Transverse colon (tissue), 4 donors: ENCODE measurements at regions not wholly inside any gene's neighbourhood (a gene's known extent, or its start where the extent isn't known, plus 50 kb on each side); places are given as distances from the start of the nearest gene placed in this dataset.

Experiments used
- DNase-seq: peaks from one replicate; pipeline ENCODE4 v3.0.0-alpha.2; 2019
- H3K27ac ChIP-seq, 4 donors: fragments of 200-600 bp; sonication (generic); 2 replicates each; pipeline ENCODE4 v1.5.1; 2016 to 2018; ENCODE audit warnings: inconsistent platforms in 4 of 4
- H3K27me3 ChIP-seq: fragments of 200-600 bp; sonication (generic); 2 replicates; pipeline ENCODE4 v1.5.1; 2017; ENCODE audit warnings: inconsistent platforms
- H3K36me3 ChIP-seq, 4 donors: fragments of 200-600 bp; sonication (generic); 2 replicates each; pipeline ENCODE4 v1.5.1; 2017 to 2019; ENCODE audit warnings: inconsistent platforms in 4 of 4
- H3K4me1 ChIP-seq, 4 donors: fragments of 200-600 bp; sonication (generic); 2 replicates each; pipeline ENCODE4 v1.5.1; 2017 to 2020; ENCODE audit warnings: inconsistent platforms in 4 of 4
- H3K4me3 ChIP-seq, 4 donors: fragments of 200-600 bp; sonication (generic); 1 replicate in 1 of 4; 2 replicates in 3 of 4; pipeline versions ENCODE4 v1.5.1 to v1.6.1; 2017 to 2019; ENCODE audit warnings: inconsistent platforms in 4 of 4
- H3K9me3 ChIP-seq, 2 donors: fragments of 200-600 bp; sonication (generic); 2 replicates each; pipeline ENCODE4 v1.5.1; 2017 to 2019; ENCODE audit warnings: inconsistent platforms in 2 of 2
- EP300 ChIP-seq: sonication (generic); formaldehyde crosslinking; IDR thresholded peaks from one replicate; pipeline ENCODE4 v1.6.1; 2017; ENCODE audit warnings: antibody characterized with exemption, low read depth
- POLR2A ChIP-seq: fragments of 450-650 bp; IDR thresholded peaks from one replicate; pipeline ENCODE4 v1.6.1; 2016; ENCODE audit warnings: antibody characterized with exemption, mild to moderate bottlenecking, moderate library complexity
- POLR2AphosphoS5 ChIP-seq, 3 donors: sonication (generic); formaldehyde crosslinking; IDR thresholded peaks; one replicate each; pipeline ENCODE4 v1.6.1; 2016; ENCODE audit warnings: antibody characterized with exemption in 3 of 3
- WGBS, 2 donors: methylation state at CpG; one replicate each; pipeline ENCODE4 v1.1.5; 2018; ENCODE audit warnings: low coverage in 1 of 2; 5-methylcytosine and 5-hydroxymethylcytosine counted together
- in situ Hi-C, 4 donors: fragments of 200-750 bp; cut with MboI; loops; one replicate each; pipeline versions ENCODE4 v1.15.0 to v1.15.1; 2017; ENCODE audit warnings: low sequenced_read_pairs in 3 of 4, low pct_ligation_motif_present in 1 of 4, low pct_unique_long_range_greater_than_20kb in 1 of 4
- intact Hi-C: fragments of 100-400 bp; cut with DNase I; formaldehyde crosslinking; loops from one replicate; pipeline ENCODE4 v1.15.1; 2023; ENCODE audit warnings: low total_unique reads
- TF ChIP-seq, protein P1 (sequence below), 5 experiments: fragments of 200-600 bp in 3 of 5; fragments of 450-650 bp in 2 of 5; sonication (generic) in 3 of 5; IDR thresholded peaks; 1 replicate in 2 of 5; 2 replicates in 3 of 5; pipeline ENCODE4 v1.5.1; 2016 to 2017; ENCODE audit warnings: antibody characterized with exemption in 5 of 5, inconsistent platforms in 3 of 5, mild to moderate bottlenecking in 2 of 5, moderate library complexity in 1 of 5

DNA sequence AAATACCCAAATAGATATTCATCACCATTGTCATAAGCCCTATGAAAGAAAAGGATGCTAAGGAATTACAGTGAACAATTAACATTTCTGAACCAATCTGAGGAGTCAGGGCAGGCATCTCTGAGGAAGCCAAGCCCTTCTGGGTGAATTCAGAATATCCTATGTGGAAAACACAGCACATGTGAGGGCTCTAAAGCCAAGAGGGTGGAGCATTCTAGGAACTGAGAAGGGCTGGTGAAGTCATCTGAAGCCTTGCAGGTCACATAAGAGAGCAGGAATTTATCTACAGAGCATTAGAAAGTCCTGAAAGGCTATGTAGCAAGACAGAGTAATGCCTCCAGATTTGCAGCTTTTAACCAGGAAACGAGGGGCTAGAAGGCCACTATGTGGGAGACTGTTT lies 195.7 kb downstream of the SPATA18 start:
- WGBS, 2 donors, result 38% methylated on average over 1 of the region's 1 CpG; no CpG with 5 or more reads in 1 of the 2 donors
- H3K36me3 ChIP-seq, result no peaks in the 10 kb centered on the region
- intact Hi-C loops (no loop called here), in situ Hi-C loops (loop anchor here in 1 of 4 donors (25.0 kb wide), 1 partner anchor 740 kb away; no protein-coding TSS in a partner anchor)
- DNase-seq, result no peak
- no peaks in the 10 kb centered on the region for H3K4me1 ChIP-seq
- TF ChIP-seq POLR2AphosphoS5 (IDR thresholded peaks at IDR 0.05) (no peak), EP300 (no peak), POLR2A (no peak)
- TF ChIP-seq, protein P1, sequence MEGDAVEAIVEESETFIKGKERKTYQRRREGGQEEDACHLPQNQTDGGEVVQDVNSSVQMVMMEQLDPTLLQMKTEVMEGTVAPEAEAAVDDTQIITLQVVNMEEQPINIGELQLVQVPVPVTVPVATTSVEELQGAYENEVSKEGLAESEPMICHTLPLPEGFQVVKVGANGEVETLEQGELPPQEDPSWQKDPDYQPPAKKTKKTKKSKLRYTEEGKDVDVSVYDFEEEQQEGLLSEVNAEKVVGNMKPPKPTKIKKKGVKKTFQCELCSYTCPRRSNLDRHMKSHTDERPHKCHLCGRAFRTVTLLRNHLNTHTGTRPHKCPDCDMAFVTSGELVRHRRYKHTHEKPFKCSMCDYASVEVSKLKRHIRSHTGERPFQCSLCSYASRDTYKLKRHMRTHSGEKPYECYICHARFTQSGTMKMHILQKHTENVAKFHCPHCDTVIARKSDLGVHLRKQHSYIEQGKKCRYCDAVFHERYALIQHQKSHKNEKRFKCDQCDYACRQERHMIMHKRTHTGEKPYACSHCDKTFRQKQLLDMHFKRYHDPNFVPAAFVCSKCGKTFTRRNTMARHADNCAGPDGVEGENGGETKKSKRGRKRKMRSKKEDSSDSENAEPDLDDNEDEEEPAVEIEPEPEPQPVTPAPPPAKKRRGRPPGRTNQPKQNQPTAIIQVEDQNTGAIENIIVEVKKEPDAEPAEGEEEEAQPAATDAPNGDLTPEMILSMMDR (IDR thresholded peaks at IDR 0.05), result no peak
- H3K27me3 ChIP-seq, result no peaks in the 10 kb centered on the region
- H3K27ac ChIP-seq, result no peak overlapping the region
- H3K9me3 ChIP-seq, result no peaks in the 10 kb centered on the region
- H3K4me3 ChIP-seq, result no peak overlapping the region

GRCh38 chr4:52247941-52248340 lies 196.8 kb downstream of the SPATA18 start:
- DNase-seq, result no peak
- 31 to 41% methylated on average over 1 of the region's 1 CpG for WGBS, 2 donors

GRCh38 chr4:52248820-52249219 lies 197.7 kb downstream of the SPATA18 start:
- intact Hi-C loops (no loop called here), in situ Hi-C loops (loop anchor here in 1 of 4 donors (25.0 kb wide), 1 partner anchor 738 kb away; no protein-coding TSS in a partner anchor)
- Histone ChIP-seq H3K4me3 (no peak overlapping the region), H3K4me1 (no peaks in the 10 kb centered on the region), H3K36me3 (no peaks in the 10 kb centered on the region), H3K9me3 (no peaks in the 10 kb centered on the region), H3K27ac (no peak overlapping the region), H3K27me3 (no peaks in the 10 kb centered on the region)
- no peak for TF ChIP-seq POLR2AphosphoS5 (IDR thresholded peaks at IDR 0.05)
- no peak for TF ChIP-seq POLR2A
- no peak for TF ChIP-seq EP300
- TF ChIP-seq, protein P1 (IDR thresholded peaks at IDR 0.05), result no peak
- no peak for DNase-seq

More at GRCh38 chr4:52247941-52248340, 196.8 kb downstream of the SPATA18 start:
- Histone ChIP-seq H3K4me3 (no peak overlapping the region), H3K27me3 (no peaks in the 10 kb centered on the region), H3K4me1 (no peaks in the 10 kb centered on the region), H3K27ac (no peak overlapping the region), H3K36me3 (no peaks in the 10 kb centered on the region), H3K9me3 (no peaks in the 10 kb centered on the region)
- intact Hi-C loops (no loop called here), in situ Hi-C loops (loop anchor here in 1 of 4 donors (25.0 kb wide), 1 partner anchor 739 kb away; no protein-coding TSS in a partner anchor)
- TF ChIP-seq POLR2AphosphoS5 (IDR thresholded peaks at IDR 0.05) (no peak), EP300 (no peak), POLR2A (no peak)
- TF ChIP-seq, protein P1 (IDR thresholded peaks at IDR 0.05), result no peak

DNA sequence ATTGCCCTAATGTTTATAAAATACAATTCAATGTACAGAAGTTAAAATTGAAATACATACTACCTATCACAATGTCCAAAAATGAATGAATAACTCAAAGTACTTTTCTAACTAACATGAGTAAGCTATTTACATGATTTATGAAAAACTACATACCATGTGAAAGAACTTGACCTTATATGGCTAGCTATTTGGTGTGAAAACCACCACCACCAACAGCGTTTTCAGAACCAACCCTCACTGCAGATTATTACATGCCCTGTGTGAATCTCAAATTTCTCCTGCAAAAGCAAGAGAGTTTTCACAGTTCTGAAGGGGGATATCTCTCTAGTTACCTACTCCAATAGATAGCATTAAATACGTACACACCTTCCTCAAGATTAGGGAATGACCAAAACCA lies 198.5 kb downstream of the SPATA18 start:
- Histone ChIP-seq H3K27me3 (no peaks in the 10 kb centered on the region), H3K9me3 (no peaks in the 10 kb centered on the region), H3K36me3 (no peaks in the 10 kb centered on the region), H3K27ac (no peak overlapping the region), H3K4me1 (no peaks in the 10 kb centered on the region), H3K4me3 (no peak overlapping the region)
- TF ChIP-seq, protein P1 (IDR thresholded peaks at IDR 0.05), result no peak
- TF ChIP-seq POLR2AphosphoS5 (IDR thresholded peaks at IDR 0.05) (no peak), EP300 (no peak), POLR2A (no peak)
- WGBS, 2 donors, result 40 to 61% methylated on average over 1 to 2 of the region's 2 CpGs
- in situ Hi-C loops, result loop anchor here in 1 of 4 donors (25.0 kb wide), 1 partner anchor 738 kb away; no protein-coding TSS in a partner anchor
- intact Hi-C loops, result no loop called here
- no peak for DNase-seq
